OCI-LY1 (cell line): ENCODE measurements at regions not wholly inside any gene's neighbourhood (a gene's known extent, or its start where the extent isn't known, plus 50 kb on each side); places are given as distances from the start of the nearest gene placed in this dataset.

Source experiments
- H2AFZ ChIP-seq: fragments of 200-600 bp; sonication (generic), shearing (Covaris generic); 2 replicates; pipeline ENCODE4 v1.6.0; 2014; ENCODE audit warnings: antibody characterized with exemption, mild to moderate bottlenecking, low read length
- H3F3A ChIP-seq: fragments of 200-600 bp; sonication (generic), shearing (Covaris generic); 2 replicates; pipeline ENCODE4 v1.6.0; 2014; ENCODE audit warnings: mild to moderate bottlenecking, antibody characterized with exemption, low read length, moderate library complexity; ENCODE audit not compliant: insufficient read depth
- H3K27ac ChIP-seq: fragments of 200-600 bp; sonication (generic); 2 replicates; pipeline ENCODE4 v1.5.1; 2014; ENCODE audit warnings: low read length, mixed run types, mild to moderate bottlenecking, low read depth; ENCODE audit not compliant: poor library complexity, severe bottlenecking
- H3K27me3 ChIP-seq: fragments of 200-600 bp; sonication (generic); 2 replicates; pipeline ENCODE4 v1.6.0; 2014; ENCODE audit warnings: antibody characterized with exemption, mild to moderate bottlenecking, low read length, moderate library complexity; ENCODE audit not compliant: insufficient read depth
- H3K36me3 ChIP-seq: fragments of 200-600 bp; sonication (generic); 2 replicates; pipeline ENCODE4 v1.6.1; 2014; ENCODE audit warnings: mild to moderate bottlenecking, antibody characterized with exemption, low read length, moderate library complexity, mixed read lengths; ENCODE audit not compliant: insufficient read depth
- H3K4me1 ChIP-seq: fragments of 200-600 bp; sonication (generic); 2 replicates; pipeline ENCODE4 v1.5.1; 2014; ENCODE audit warnings: mild to moderate bottlenecking, low read length, moderate library complexity; ENCODE audit not compliant: insufficient read depth, severe bottlenecking
- H3K4me2 ChIP-seq: fragments of 200-600 bp; sonication (generic), shearing (Covaris generic); 2 replicates; pipeline ENCODE4 v1.6.1; 2014; ENCODE audit warnings: low read length
- H3K4me3 ChIP-seq: fragments of 200-600 bp; sonication (generic); 2 replicates; pipeline ENCODE4 v1.5.1; 2014; ENCODE audit warnings: low read length, low read depth, mild to moderate bottlenecking, mixed read lengths; ENCODE audit not compliant: poor library complexity, severe bottlenecking
- H3K79me2 ChIP-seq: fragments of 200-600 bp; shearing (Covaris generic); 2 replicates; pipeline ENCODE4 v1.6.1; 2016; ENCODE audit warnings: mixed run types, low read length, mixed read lengths; ENCODE audit not compliant: insufficient read depth
- H3K9ac ChIP-seq: fragments of 200-600 bp; sonication (generic), shearing (Covaris generic); 2 replicates; pipeline ENCODE4 v1.6.1; 2014; ENCODE audit warnings: mild to moderate bottlenecking, low read length, mixed read lengths
- H3K9me2 ChIP-seq: fragments of 200-600 bp; sonication (generic), shearing (Covaris generic); 2 replicates; pipeline ENCODE4 v1.6.1; 2014; ENCODE audit warnings: low read depth, mild to moderate bottlenecking, low read length, mixed read lengths
- H3K9me3 ChIP-seq: fragments of 200-600 bp; shearing (Covaris generic); 2 replicates; pipeline ENCODE4 v1.6.1; 2014; ENCODE audit warnings: low read length, mixed read lengths
- H4K20me1 ChIP-seq: fragments of 200-600 bp; sonication (generic), shearing (Covaris generic); 2 replicates; pipeline ENCODE4 v1.6.0; 2016; ENCODE audit warnings: mild to moderate bottlenecking, low read length; ENCODE audit not compliant: insufficient read depth
- EZH2 ChIP-seq: fragments of 200-600 bp; sonication (generic), shearing (Covaris generic); IDR thresholded peaks from 2 replicates; pipeline ENCODE4 v1.8.0; 2017; ENCODE audit warnings: borderline replicate concordance, mixed run types, mild to moderate bottlenecking, antibody characterized with exemption, low read length, moderate library complexity, mixed read lengths
- TF ChIP-seq, protein P1 (sequence below): fragments of 200-600 bp; sonication (generic), shearing (Covaris generic); IDR thresholded peaks from 2 replicates; pipeline ENCODE4 v1.5.1; 2017; ENCODE audit warnings: mild to moderate bottlenecking, antibody characterized with exemption, low read length, moderate library complexity, mixed read lengths

DNA sequence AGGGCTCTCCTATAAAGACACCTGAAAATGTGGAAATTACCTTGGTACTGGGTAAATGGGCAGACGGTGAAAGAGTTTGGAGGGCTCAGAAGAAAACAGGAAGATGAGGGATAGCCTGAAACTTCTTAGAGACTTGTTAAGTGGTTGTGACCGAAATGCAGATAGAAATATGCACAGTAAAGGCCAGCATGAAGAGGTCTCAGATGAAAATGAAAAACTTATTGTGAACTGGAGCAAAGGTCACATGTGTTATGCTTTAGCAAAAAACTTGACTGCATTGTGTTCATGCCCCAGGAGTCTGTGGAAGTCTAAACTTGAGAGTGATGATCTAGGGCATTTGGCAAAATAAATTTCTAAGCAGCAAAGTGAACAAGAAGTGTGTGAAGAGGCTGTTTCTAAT lies 137.1 kb downstream of the CBLN2 start:
- Histone ChIP-seq H2AFZ (no peak overlapping the region), H3K36me3 (no peaks in the 10 kb centered on the region), H3K4me1 (no peaks in the 10 kb centered on the region), H4K20me1 (no peaks in the 10 kb centered on the region), H3K9ac (no peak overlapping the region), H3K4me2 (no peak overlapping the region), H3K4me3 (no peak overlapping the region), H3K27ac (no peak overlapping the region), H3K79me2 (no peaks in the 10 kb centered on the region), H3F3A (no peaks in the 10 kb centered on the region), H3K27me3 (no peaks in the 10 kb centered on the region), H3K9me2 (no peaks in the 10 kb centered on the region), H3K9me3 (no peaks in the 10 kb centered on the region)
- TF ChIP-seq, protein P1, sequence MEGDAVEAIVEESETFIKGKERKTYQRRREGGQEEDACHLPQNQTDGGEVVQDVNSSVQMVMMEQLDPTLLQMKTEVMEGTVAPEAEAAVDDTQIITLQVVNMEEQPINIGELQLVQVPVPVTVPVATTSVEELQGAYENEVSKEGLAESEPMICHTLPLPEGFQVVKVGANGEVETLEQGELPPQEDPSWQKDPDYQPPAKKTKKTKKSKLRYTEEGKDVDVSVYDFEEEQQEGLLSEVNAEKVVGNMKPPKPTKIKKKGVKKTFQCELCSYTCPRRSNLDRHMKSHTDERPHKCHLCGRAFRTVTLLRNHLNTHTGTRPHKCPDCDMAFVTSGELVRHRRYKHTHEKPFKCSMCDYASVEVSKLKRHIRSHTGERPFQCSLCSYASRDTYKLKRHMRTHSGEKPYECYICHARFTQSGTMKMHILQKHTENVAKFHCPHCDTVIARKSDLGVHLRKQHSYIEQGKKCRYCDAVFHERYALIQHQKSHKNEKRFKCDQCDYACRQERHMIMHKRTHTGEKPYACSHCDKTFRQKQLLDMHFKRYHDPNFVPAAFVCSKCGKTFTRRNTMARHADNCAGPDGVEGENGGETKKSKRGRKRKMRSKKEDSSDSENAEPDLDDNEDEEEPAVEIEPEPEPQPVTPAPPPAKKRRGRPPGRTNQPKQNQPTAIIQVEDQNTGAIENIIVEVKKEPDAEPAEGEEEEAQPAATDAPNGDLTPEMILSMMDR: no peak
- TF ChIP-seq EZH2: no peak

DNA sequence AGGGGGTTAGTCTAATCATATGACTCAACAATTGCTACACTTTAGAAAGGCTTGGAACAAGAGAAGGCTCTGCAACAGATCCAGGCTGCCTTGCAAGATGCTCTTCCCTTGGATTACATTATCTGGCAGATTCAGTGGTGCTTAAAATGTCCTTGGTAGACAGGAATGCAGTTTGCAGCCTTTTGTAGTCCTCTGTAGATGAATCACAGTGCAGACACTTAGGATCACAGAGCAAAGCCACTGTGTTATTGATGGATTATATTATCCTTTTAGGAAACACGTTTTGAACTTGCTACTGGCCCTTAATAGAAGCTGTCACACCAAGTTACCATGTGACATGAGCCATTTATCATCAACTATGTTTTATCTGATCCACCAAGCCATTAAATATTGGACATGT lies 152.2 kb downstream of the CBLN2 start:
- Histone ChIP-seq H3K4me3 (no peak overlapping the region), H3F3A (no peaks in the 10 kb centered on the region), H3K4me2 (no peak overlapping the region), H2AFZ (no peak overlapping the region), H4K20me1 (no peaks in the 10 kb centered on the region), H3K4me1 (no peaks in the 10 kb centered on the region), H3K9me3 (no peaks in the 10 kb centered on the region), H3K9ac (no peak overlapping the region), H3K27ac (no peak overlapping the region), H3K79me2 (no peaks in the 10 kb centered on the region), H3K27me3 (no peaks in the 10 kb centered on the region), H3K36me3 (no peaks in the 10 kb centered on the region), H3K9me2 (no peaks in the 10 kb centered on the region)
- TF ChIP-seq, protein P1: no peak
- no peak for TF ChIP-seq EZH2

DNA sequence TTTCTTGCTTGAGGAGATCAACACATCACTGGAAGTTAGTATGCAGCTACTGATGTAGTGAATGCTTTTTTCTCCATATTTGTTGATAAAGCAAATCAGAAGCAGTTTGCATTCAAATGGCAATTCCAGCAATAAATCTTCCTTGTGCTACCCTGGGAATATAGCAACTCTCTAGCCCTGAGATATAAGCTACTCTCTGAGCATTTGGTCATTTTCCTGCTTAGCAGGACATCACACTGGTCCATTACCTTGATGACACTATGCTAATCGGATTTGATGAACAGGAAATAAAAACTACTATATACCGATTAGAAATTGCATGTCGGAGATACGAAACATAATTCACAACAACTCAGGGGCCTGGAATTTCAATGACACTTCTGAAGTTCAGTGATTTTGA lies 152.7 kb downstream of the CBLN2 start:
- Histone ChIP-seq H4K20me1 (no peaks in the 10 kb centered on the region), H3K27ac (no peak overlapping the region), H3K9me2 (no peaks in the 10 kb centered on the region), H3K4me2 (no peak overlapping the region), H3F3A (no peaks in the 10 kb centered on the region), H3K4me1 (no peaks in the 10 kb centered on the region), H3K9ac (no peak overlapping the region), H3K27me3 (no peaks in the 10 kb centered on the region), H3K79me2 (no peaks in the 10 kb centered on the region), H3K9me3 (no peaks in the 10 kb centered on the region), H3K36me3 (no peaks in the 10 kb centered on the region), H2AFZ (no peak overlapping the region), H3K4me3 (no peak overlapping the region)
- TF ChIP-seq, protein P1: no peak
- no peak for TF ChIP-seq EZH2
